ENCODE measurements at regions not wholly inside any gene's neighbourhood (a gene's known extent, or its start where the extent isn't known, plus 50 kb on each side); places are given as distances from the start of the nearest gene placed in this dataset.

DNA sequence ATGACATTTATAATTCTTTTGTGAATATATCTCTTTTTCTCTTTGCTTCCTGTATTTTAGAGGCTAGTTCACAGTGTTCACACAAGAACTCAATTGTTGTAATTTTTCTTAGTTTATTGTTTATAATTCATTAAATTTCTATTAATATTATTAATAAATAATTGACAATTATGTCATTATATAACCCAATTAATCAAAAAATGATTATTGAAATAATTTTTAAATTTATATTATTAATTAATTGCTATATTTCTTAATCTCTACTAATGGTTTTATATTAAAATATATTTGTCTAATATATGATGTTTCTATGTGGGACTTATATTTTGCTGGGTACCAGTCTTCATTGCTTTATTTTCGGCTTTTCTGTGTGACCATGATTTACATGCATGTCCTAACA is 618.4 kb downstream of the CDH9 start:
- TF ChIP-seq, protein P1, sequence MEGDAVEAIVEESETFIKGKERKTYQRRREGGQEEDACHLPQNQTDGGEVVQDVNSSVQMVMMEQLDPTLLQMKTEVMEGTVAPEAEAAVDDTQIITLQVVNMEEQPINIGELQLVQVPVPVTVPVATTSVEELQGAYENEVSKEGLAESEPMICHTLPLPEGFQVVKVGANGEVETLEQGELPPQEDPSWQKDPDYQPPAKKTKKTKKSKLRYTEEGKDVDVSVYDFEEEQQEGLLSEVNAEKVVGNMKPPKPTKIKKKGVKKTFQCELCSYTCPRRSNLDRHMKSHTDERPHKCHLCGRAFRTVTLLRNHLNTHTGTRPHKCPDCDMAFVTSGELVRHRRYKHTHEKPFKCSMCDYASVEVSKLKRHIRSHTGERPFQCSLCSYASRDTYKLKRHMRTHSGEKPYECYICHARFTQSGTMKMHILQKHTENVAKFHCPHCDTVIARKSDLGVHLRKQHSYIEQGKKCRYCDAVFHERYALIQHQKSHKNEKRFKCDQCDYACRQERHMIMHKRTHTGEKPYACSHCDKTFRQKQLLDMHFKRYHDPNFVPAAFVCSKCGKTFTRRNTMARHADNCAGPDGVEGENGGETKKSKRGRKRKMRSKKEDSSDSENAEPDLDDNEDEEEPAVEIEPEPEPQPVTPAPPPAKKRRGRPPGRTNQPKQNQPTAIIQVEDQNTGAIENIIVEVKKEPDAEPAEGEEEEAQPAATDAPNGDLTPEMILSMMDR (conservative IDR thresholded peaks at IDR 0.05): no peak
- no peak overlapping the region for H3K14ac ChIP-seq (ENCODE audit: insufficient read depth, low read length)
- H2BK5ac ChIP-seq (ENCODE audit: insufficient read length, low read length): no peak overlapping the region
- no peak overlapping the region for H2AK5ac ChIP-seq (ENCODE audit: insufficient read length, low read length)
- Mint-ChIP-seq H3K4me3 (no peak overlapping the region), H3K4me1 (peaks cover 0 to 2% of the 10 kb centered on the region in 2 experiments; a peak in 2 of 4 replicates), H3K36me3 (ENCODE audit: insufficient read depth in 1 of 3, low read depth in 3 of 3) (no peaks in the 10 kb centered on the region), H3K9me3 (0 out of 5 replicates have a peak, but pooled peaks cover 0 to 2% of the 10 kb centered on the region in 2 experiments), H3K27ac (no peak overlapping the region), H3K27me3 (ENCODE audit: low read depth) (no peaks in the 10 kb centered on the region)
- no peaks in the 10 kb centered on the region; the same call in 1 of the 2 replicates for H3K27me3 ChIP-seq (ENCODE audit: insufficient read depth, low read length)
- H4K91ac ChIP-seq (ENCODE audit: insufficient read length, low read depth, low read length): no peak overlapping the region
- no peaks in the 10 kb centered on the region for H3K79me2 ChIP-seq (ENCODE audit: insufficient read depth, low read length)
- no peaks in the 10 kb centered on the region for H3K4me1 ChIP-seq (ENCODE audit: insufficient read depth, low read length)
- no peak overlapping the region for H3K4ac ChIP-seq (ENCODE audit: low read depth, low read length)
- no peak for DNase-seq
- no CpG with 5 or more reads among the region's 1 CpG for WGBS (ENCODE audit: extremely low coverage, insufficient read length, low lambda C conversion rate)
- H3T11ph ChIP-seq (ENCODE audit: low read length): no peak overlapping the region
- H3K27ac ChIP-seq (ENCODE audit: insufficient read length, low read depth, low read length): no peak overlapping the region
- H4K5ac ChIP-seq (ENCODE audit: insufficient read length, low read depth, low read length): no peak overlapping the region
- no peak overlapping the region for H2AFZ ChIP-seq (ENCODE audit: low read length)
- no peak overlapping the region for H3K9ac ChIP-seq (ENCODE audit: extremely low read depth, insufficient read length, low read length)
- H3K23ac ChIP-seq (ENCODE audit: insufficient read length, low read depth, low read length): no peak overlapping the region
- no peak overlapping the region for H3K18ac ChIP-seq (ENCODE audit: insufficient read length, low read depth, low read length)
- no peaks in the 10 kb centered on the region for H3K23me2 ChIP-seq (ENCODE audit: insufficient read length, low read depth, low read length, poor library complexity, severe bottlenecking)
- no peaks in the 10 kb centered on the region for H3K79me1 ChIP-seq (ENCODE audit: insufficient read depth, low read depth, low read length, poor library complexity, severe bottlenecking)
- no peak overlapping the region for H2BK20ac ChIP-seq (ENCODE audit: low read depth, low read length, poor library complexity, severe bottlenecking)
- no peak overlapping the region for H2BK12ac ChIP-seq (ENCODE audit: insufficient read length, low read depth, low read length)
- no peak overlapping the region for H2BK15ac ChIP-seq (ENCODE audit: low read depth, low read length)
- H3K56ac ChIP-seq (ENCODE audit: insufficient read length, low read depth, low read length): no peak overlapping the region
- no peaks in the 10 kb centered on the region for H4K20me1 ChIP-seq (ENCODE audit: control insufficient read depth, insufficient read depth, insufficient read length)
- H4K8ac ChIP-seq (replicated peaks; ENCODE audit: insufficient read length, low read depth, low read length): no peak overlapping the region
- H3K9me3 ChIP-seq (ENCODE audit: control insufficient read depth, low read depth, low read length): no peaks in the 10 kb centered on the region
- no peak overlapping the region for H2BK120ac ChIP-seq (ENCODE audit: low read depth, low read length, poor library complexity, severe bottlenecking)
- no peak overlapping the region for H3K4me2 ChIP-seq (ENCODE audit: insufficient read depth, insufficient read length, low read length)
